ENCODE measurements at regions not wholly inside any gene's neighbourhood (a gene's known extent, or its start where the extent isn't known, plus 50 kb on each side); places are given as distances from the start of the nearest gene placed in this dataset.

DNA sequence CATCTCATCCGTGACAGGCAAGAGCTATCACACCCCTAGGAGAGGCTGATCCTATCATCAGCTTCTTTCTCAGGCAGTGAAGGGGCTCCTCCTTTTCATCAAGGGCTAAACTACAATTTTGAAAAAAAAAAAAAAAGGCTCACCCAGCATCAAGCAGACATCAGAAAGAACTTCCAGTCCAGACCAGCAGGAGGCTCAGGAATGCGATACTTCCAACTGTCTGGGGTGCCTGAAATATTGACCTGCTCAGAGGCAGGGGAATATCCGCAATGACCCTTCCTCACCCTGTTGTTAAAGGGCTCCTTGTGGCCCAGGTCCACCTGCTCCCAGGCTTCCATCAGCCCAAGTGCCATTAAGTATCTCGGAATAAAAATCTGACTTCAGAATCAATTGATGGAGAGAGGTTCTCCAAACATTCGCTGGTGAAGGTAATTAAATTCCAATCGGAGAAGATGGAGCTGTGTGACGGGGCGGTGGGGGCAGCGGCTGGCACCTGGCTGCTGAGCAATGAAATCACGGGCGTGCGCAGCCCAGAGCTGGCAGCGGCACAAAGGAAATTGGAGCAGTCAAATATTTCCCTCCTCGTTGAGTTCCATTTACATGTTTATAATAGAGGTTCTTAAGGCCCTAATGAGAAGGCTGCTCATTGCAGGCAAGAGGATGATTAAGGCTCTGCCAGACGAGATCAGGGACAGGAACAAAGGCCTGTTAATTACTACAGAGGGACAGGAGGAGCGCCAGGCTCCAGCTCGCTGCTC, 69.0 kb upstream of the THY1 start:
- peak; percentile 19 for DNase-seq (ENCODE audit: low read depth)

DNA sequence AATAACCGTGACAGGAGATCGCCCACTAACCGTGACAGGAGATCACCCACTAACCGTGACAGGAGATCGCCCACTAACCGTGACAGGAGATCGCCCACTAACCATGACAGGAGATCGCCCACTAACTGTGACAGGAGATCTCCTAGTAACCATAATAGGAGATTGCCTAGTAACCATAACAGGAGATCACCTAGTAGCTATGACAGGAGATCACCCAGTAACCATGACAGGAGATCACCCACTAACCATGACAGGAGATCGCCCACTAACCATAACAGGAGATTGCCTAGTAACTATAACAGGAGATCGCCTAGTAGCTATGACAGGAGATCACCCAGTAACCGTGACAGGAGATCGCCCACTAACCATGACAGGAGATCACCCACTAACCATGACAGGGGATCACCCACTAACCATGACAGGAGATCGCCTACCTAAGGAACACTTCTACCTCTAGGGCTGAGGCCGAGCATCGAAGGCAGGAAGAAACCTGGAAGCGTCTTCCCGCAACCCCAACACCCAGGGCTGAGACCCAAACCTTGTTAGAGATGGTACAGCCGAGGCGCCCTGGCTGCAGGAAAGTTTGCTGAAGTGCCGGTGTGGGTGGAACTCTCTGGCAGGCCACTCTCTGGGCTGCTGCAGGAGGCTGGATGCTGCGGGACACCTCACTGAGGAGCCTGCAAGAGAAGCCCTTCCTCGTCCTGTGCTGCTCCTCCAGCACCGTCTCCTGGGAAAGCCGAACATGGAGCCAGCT, 67.5 kb upstream of the THY1 start:
- DNase-seq (ENCODE audit: low read depth), result no peak

DNA sequence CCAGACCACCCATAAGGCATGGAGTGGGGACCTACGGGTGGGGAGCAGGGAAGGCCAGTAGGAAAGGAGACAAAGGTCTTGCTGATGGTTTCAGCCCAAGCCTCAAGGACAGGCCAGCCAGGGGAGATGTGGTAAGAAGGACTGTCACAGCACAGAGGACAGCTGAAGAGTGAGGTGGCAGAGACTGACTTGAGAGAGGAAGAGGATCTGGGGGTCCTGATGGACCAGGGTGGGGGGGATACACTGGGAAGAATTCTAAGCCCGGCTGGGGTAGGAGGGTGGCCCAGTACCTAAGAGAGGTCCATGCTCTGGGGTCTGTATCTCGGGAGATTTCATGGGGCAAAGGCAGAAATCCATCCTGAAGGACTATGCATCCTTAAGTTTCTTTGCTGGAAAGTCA, 66.1 kb upstream of the THY1 start:
- DNase-seq (ENCODE audit: low read depth), result no peak

DNA sequence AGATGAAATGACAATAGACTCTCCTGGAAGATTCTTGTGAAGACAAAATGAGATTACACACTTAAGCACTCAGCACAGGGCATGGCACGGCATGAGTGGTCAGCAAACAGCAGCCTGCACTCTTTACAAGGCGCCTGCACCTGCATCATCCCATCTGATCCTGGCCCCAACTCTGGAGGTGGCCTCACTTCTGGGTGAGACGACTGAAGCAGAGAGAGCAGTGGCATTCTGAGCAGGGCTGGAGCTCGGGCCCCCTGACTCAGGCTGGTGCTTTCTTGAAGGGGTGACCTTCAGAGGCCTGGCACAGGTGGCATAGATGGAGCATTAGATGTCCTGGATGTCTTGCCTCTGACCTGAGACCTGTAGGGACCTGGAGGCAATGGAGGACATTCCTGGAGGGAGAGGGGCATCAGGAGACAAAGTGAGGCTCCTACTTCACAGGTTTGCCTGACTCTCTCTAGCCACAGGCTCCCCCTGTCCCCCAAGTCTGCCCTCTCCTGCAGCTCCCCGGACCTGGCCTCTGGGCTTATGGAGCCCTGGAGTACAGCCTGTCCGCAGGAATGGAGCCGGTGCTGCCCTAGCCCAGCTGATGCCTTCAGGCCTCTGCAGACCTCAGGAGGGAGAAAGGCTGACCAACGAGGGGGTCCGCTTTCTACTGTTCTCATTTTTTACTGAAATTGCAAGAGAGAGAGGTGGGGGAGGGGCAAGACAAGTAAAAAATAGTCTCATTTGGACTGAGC, 65.5 kb upstream of the THY1 start:
- DNase-seq (ENCODE audit: low read depth), result no peak

DNA sequence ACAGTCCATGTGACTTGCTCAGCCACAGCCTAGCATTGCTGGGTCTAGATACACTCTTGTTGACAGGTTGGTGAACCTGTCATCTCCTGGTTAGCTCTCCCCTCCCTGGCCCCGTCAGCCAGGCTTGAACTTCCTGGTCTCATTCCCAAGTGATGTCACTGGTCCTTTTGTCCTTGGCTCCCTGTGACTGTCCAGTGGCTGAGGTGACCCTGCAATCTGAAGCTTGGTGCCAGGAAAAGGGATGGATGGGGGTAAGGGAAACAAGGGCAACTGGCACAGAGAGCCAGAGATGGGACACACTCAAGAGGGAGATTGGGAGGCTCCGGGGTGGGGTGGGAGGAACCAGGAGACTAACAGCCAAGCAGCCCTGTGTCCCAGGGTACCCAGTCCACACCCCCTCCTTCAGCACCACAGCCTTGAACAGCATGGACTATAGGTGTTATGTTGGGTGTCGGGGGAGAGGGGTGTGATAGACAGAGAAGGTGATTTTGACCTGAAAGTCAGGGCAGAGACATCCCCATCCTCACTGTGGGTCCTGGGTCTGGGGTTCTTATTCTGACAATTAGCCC, 63.8 kb upstream of the THY1 start:
- no peak for DNase-seq (ENCODE audit: low read depth)

DNA sequence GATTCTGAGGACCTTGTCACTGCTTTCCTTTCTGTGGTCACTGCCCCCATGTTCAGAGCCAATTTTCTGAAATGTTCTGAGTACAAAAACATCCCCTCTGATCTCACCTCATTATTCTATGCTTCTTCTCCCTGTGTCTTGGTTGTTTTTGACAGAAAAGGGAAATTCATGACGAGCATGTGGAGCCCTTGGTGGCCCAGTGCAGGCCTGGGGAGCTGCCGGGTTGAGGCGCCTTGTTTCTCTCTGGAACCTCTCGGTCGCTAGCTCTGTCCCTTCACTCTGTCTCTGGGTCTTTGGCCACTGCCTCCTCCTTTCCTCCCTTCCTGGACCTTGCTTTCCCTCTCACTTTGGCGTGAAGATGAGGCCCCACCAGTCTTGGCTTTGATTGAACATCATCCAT, 63.0 kb upstream of the THY1 start:
- no peak for DNase-seq (ENCODE audit: low read depth)

DNA sequence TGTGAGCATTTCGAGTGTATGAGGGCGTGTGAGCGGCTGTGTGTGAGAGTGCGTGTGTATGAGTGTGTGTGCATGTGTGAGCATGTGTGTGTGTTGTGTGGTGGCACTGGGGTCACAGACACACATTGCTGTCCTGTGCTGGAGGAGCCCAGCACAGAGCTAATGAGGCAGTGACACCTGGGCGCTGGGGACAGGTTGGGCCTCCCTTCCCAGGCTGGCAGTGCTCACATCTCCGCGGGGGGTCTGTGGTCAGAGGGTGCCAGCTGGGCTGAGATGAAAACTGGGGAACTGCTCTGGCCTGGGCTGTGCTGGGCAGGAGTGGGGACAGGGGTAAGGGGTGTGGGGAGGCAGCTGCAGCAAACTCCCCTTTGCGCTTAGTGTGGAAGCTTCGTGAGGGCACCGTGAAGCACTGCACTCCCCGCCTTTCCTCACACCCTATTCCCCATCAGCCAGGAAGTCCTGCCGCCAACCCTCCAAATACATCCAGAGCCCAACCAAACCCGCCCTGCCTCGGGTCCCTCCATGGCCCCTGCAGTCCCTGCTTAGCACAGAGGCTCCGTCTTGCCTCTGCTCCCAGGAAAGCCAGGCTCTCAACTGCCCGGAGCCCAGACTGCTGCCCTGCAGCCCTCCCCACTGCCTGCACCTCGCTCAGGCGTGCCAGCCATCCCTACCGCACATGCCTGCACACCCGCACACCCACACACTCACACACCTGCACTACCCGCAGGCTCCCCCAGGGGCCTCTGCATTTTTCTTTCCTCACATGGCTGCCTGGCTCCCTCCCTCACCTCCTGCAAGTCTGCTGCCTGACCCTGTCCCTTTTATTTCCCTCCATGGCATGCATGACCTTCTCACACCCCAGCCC, 62.0 kb upstream of the THY1 start:
- no peak for DNase-seq (ENCODE audit: low read depth)

DNA sequence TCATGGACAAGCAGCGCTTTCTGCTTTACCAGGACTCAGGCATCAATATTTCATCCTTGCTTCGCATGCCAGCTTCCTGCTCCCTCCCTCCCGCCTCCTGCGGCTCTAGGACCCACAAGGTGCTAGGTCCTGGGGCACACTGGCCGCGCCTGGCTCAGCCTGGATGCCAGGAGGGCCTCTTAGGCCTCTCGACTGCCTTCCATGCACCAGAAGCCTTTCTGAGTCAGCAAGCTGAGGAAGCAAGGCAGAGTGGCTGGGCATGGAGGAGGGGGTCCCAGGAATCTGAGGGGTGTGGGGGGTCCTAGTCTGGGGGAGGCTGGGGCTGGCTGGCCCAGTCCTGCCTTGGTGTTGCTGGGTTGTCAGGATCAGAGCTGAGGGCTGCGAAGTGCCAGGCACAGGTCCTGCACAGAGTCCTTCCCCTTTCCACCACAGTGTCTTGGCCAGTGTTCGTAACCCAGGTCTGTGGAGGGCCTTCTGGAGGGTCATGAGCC, 61.0 kb upstream of the THY1 start:
- no peak for DNase-seq (ENCODE audit: low read depth)

DNA sequence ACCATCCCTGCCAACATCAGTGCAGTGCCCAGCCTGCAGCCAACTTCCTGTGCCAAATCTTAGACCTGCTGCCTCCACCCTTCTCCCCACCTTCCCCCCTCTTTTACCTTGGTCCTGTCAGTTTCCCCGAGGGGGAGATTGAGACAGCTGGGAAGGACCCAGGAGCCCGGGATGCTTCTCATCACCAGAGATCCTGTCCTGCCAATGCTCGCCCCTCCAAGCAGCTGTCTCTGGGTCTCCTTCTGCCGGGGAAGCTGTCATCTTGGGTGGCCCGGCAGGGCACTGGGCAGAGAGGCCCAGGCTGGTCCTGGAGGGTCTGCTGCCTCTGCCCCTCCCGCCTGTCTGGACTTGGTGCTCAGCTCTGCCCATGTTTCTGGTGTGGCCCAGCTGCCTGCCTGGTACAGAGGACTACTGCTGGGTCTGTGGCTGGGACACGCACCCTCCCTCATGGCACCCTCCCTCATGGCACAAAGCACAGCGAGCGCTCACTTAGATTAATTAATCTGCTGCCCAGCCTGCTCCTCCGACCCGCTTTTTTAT, 60.4 kb upstream of the THY1 start:
- no peak for DNase-seq (ENCODE audit: low read depth)

DNA sequence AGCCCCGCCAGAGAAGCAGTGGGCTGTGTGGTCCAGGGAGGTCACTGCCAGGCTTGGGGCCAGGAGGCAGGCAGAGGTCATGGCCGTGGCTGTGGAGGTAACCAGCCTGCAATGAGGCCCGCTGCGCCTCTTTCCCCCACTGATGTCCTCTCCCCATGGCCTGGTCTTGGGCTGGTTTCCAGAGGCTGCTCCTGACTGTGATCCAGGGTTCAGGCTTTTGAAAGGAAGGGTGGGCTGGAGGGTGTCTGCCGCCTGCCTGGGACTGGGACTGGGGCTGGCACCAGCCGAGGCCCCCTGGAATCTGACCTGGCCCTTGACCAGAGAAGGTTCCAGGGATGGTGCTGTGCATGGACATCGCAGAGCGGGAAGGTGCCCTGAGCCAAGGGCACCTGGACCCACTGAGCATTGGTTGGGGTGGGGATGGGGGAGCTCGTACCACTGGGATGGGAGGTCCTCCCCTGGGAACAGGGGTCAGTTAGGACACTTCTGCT, 59.6 kb upstream of the THY1 start:
- DNase-seq (ENCODE audit: low read depth), result no peak

DNA sequence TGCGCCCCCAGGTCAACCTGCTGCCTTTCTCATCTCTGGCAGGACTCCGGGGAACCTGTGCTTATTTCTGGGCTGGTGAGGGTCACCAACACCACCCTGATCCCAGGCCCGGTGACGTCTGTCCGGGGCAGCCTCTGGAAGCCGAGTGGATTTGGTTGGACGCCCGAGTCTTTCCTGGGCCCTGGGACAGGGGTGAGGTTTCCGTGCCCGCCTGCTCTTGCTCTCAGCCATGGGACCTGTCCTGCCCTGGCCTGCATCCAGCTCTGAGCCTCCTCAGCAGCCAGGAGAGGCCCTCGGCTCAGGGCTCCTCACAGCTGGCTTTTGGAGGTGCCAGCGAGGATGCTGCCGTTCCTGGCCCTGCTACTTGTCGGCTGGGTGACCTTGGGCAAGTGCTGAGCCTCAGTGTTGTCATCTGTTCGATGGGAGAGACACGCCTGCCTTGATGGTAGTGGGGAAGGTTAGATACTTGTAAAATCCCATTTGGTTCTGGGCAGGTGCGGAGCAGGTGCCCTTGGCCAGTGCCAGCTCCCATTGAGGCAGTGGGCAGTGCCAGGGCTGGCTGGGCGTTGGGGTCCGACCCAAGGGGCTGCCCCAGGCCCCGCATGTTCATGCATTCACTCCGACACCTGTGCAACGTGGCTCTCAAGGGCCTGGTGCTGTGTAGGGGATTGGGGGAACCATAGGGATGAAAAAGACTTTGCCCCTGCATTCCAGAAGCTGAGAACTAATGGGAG, 58.9 kb upstream of the THY1 start:
- DNase-seq (ENCODE audit: low read depth), result no peak

DNA sequence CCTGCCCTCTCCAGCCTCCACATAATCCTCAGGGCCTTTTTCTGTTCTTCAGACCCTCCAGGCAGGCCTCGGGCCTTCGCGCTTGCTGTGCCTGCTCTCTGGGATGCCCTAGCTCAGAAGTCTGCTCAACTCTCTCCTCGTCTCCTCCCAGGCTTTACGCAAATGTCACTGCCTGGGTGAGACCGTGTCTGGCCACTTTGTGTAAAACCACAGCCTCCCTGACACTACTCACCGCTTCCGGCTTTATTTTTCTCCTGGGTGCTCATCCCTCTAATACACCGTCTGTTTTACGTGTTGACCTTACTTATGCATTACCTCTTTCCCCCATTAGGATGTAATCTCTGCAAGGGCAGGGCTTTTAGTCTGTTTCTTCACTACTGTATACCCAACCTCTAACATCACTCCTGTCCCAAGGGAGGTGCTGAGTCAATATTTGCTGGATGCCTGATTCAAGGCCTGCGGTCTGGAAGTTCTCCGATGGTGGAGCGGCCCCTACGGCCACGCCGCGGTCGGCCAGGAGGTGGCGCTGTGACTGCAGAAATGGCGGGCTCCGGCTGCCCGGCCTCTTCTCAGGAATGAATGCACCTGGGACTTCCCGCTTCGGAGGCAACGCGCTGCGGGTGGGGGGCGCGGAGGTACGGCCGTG, 58.2 kb upstream of the THY1 start:
- DNase-seq (ENCODE audit: low read depth), result peak; percentile 80

DNA sequence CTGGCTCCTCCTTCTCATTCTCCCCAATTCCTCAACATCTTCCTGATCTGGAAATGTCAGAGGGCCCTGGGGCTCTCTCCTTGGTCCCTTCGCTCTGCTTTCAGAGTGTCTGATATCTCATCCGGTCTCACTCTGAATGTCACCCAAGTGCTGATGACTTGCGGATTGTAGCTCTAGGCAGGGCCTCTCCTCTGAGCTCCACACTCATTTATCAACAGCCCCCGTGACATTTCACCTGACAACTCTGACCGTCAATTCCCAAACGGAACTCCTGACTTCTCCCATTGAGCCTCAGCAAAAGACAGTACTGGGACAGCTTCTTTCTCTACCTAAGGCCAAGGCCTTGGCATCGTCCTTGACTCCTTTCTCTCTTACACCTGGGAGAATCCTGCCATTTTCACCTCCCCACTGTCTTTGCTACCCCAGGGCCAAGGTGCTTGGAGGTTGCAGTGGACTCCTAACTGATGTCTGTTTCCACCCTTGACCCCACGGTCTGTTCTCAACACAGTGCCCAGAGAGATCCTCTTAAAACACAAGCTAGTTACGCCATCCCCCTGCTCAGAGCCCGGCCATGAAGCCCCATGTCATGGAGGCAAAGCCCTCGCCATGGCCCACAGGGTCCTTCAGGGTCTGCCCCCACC, 57.5 kb upstream of the THY1 start:
- DNase-seq (ENCODE audit: low read depth), result no peak

DNA sequence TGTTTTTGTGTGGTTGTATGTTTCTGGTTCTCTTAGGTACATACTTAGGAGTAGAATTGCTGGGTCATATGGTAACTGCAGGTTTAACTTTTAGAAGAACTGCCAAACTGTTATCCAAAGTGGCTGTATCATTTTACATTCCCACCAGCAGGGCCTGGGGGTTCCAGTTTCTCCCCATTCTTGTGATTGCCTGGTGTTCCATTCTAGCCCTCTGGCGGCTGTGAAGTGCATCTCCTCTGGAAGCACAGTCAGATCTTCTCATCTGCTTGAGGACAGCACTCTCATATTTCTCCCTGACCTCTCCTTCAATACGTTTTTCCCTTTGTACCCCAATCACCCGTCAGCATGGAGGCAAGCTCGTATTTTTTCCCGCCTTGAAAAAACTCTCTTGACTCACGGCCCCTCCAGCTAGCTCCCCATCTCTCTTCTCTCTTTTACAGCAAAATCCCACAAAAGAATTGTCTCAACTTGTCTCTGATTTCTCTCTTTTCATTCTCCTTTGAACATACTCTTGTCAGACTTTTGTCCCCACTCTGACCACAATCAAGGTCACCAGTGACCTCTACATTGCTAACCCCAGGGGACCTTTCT, 56.8 kb upstream of the THY1 start:
- peak; percentile 64 for DNase-seq (ENCODE audit: low read depth)

DNA sequence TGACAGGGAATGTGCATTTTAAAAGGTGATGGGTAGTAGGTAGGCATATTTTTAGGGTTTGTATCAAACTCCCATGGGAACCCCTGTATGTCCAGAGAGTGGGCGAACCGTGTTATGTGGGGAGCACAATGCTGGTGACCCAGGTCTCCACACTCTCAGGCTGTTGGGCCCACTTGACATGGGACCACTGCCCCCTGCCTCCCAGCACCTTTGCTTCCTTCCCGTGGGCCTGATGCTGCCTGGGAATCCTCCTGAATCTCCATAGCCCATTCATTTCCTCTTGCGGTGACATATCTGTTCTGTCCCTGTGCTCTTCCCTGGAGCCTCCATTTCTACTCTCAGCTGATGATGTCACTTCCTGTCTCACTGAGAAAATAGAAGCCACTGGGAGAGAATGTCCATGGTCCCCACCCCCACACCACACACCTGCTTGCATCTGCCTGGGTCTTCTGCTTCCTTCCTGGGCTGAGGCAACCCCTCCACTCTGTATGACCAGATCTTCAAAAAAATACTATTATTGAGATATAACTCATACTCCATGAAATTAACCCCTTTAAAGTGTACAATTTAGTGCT, 55.8 kb upstream of the THY1 start:
- no peak for DNase-seq (ENCODE audit: low read depth)

DNA sequence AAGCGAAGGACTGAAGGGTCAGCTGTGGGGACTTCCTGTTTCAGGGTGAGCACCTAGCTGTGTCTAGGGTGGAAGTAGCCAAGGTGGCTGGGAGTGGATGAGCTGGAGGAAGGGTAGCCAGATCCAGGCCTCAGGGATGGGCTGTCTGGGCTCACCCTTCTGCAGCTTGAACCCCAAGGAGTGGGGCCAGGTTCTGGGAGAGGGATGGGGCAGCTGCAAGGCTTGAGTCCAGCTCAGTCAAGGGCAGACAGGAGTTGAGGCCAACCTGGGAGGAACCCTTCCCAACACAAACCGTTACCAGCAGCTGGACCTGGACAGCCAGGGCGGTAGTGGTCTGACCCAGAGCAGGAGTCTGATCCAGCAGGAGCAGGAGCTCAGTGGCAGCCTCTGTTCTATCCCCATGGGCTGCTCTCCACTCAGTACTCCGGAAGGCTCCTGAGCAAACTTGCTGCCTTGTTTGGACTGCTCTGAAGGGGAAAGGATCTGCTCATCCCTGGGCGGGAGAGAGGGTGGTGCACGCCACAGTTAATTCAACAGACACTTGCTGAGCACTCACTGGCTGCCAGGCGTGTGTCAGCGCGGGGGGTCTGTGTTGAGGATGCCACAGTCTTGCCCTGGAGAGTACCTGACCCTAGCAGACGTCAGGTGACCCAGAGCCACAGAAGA, 53.8 kb upstream of the THY1 start:
- no peak for DNase-seq (ENCODE audit: low read depth)

DNA sequence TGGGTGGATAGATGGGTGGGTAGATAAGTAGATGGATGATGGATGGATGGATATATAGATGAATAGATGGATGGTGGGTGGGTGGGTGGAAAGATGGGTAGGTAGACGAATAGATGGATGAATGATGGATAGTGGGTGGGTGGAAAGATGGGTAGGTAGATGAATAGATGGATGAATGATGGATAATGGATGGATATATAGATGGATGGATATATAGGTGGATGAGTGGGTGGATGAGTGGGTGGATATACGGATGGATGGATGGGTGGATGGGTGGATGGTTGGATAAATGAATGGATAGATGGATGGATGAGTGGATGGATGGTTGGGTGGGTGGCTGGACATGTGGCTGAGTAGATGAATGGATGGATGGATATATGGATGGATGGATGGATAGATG, 53.1 kb upstream of the THY1 start:
- no peak for DNase-seq (ENCODE audit: low read depth)

All from M059J (cell line).